Esophagus muscularis mucosa (tissue), 4 donors: ENCODE measurements at regions not wholly inside any gene's neighbourhood (a gene's known extent, or its start where the extent isn't known, plus 50 kb on each side); places are given as distances from the start of the nearest gene placed in this dataset.

Experiments used
- DNase-seq: peaks from one replicate; pipeline ENCODE4 v3.0.0-alpha.2; 2017; ENCODE audit errors: extremely low spot score
- H3K27ac ChIP-seq, 4 donors: fragments of 200-600 bp; sonication (generic); replicated peaks in 1 of 4; 1 replicate in 3 of 4; 2 replicates in 1 of 4; pipeline ENCODE4 v1.5.1; 2016 to 2019; ENCODE audit warnings: mild to moderate bottlenecking in 1 of 4
- H3K27me3 ChIP-seq, 4 donors: fragments of 200-600 bp; sonication (generic); one replicate each; pipeline versions ENCODE4 v1.5.1 to v1.6.0; 2016 to 2019
- H3K36me3 ChIP-seq, 4 donors: fragments of 200-600 bp; sonication (generic); one replicate each; pipeline ENCODE4 v1.5.1; 2016 to 2019
- H3K4me1 ChIP-seq, 4 donors: fragments of 200-600 bp; sonication (generic); one replicate each; pipeline ENCODE4 v1.5.1; 2016 to 2019
- H3K4me3 ChIP-seq, 4 donors: fragments of 200-600 bp; sonication (generic); 1 replicate in 2 of 4; 2 replicates in 2 of 4; pipeline ENCODE4 v1.5.1; 2016 to 2019; ENCODE audit warnings: mild to moderate bottlenecking in 4 of 4, moderate library complexity in 1 of 4
- H3K9me3 ChIP-seq, 4 donors: fragments of 200-600 bp; sonication (generic); 1 replicate in 3 of 4; 2 replicates in 1 of 4; pipeline ENCODE4 v1.5.1; 2016 to 2019
- CTCF ChIP-seq, 3 experiments: fragments of 200-600 bp in 2 of 3; fragments of 450-650 bp in 1 of 3; sonication (generic) in 2 of 3; IDR thresholded peaks; one replicate each; pipeline ENCODE4 v1.5.1; 2017 to 2019; ENCODE audit warnings: antibody characterized with exemption in 3 of 3, mild to moderate bottlenecking in 2 of 3, moderate library complexity in 1 of 3
- EP300 ChIP-seq: sonication (generic); formaldehyde crosslinking; IDR thresholded peaks from one replicate; pipeline ENCODE4 v1.6.1; 2017; ENCODE audit warnings: antibody characterized with exemption
- POLR2A ChIP-seq: fragments of 450-650 bp; IDR thresholded peaks from one replicate; pipeline ENCODE4 v1.6.1; 2017; ENCODE audit warnings: antibody characterized with exemption, moderate library complexity, mild to moderate bottlenecking, low read depth
- POLR2AphosphoS5 ChIP-seq, 2 donors: sonication (generic); formaldehyde crosslinking; IDR thresholded peaks; one replicate each; pipeline ENCODE4 v1.6.1; 2017; ENCODE audit warnings: antibody characterized with exemption in 2 of 2
- WGBS: methylation state at CpG from one replicate; pipeline ENCODE4 v1.1.5; 2018; 5-methylcytosine and 5-hydroxymethylcytosine counted together
- intact Hi-C: fragments of 100-400 bp; cut with DNase I; formaldehyde crosslinking; loops from one replicate; pipeline ENCODE4 v1.15.1; 2023

- Histone ChIP-seq H3K27me3 (no peaks in the 10 kb centered on the region), H3K4me3 (no peak overlapping the region), H3K4me1 (no peaks in the 10 kb centered on the region), H3K36me3 (no peaks in the 10 kb centered on the region), H3K9me3 (no peaks in the 10 kb centered on the region), H3K27ac (no peak overlapping the region)
- DNase-seq: no peak
- TF ChIP-seq POLR2A (no peak), POLR2AphosphoS5 (IDR thresholded peaks at IDR 0.05) (no peak), CTCF (IDR thresholded peaks at IDR 0.05) (no peak), EP300 (no peak)
- WGBS: 42% methylated on average over 2 of the region's 2 CpGs
- intact Hi-C loops: no loop called here
Measured at GRCh38 chr4:101540336-101540735, 193.0 kb upstream of the PPP3CA start.

GRCh38 chr4:101528526-101528925 lies 181.2 kb upstream of the PPP3CA start:
- Histone ChIP-seq H3K4me1 (no peaks in the 10 kb centered on the region), H3K9me3 (no peaks in the 10 kb centered on the region), H3K27ac (no peak overlapping the region), H3K36me3 (no peaks in the 10 kb centered on the region), H3K27me3 (no peaks in the 10 kb centered on the region), H3K4me3 (no peak overlapping the region)
- intact Hi-C loops: no loop called here
- TF ChIP-seq POLR2AphosphoS5 (IDR thresholded peaks at IDR 0.05) (no peak), EP300 (no peak), POLR2A (no peak), CTCF (IDR thresholded peaks at IDR 0.05) (no peak)
- no peak for DNase-seq
- 75% methylated on average over 1 of the region's 1 CpG for WGBS

GRCh38 chr4:101527188-101527587 lies 179.9 kb upstream of the PPP3CA start:
- TF ChIP-seq POLR2AphosphoS5 (IDR thresholded peaks at IDR 0.05) (no peak), EP300 (no peak), POLR2A (no peak), CTCF (IDR thresholded peaks at IDR 0.05) (no peak)
- 60% methylated on average over 2 of the region's 2 CpGs for WGBS
- no peaks in the 10 kb centered on the region for H3K4me1 ChIP-seq
- H3K4me3 ChIP-seq: no peak overlapping the region
- H3K9me3 ChIP-seq: no peaks in the 10 kb centered on the region
- intact Hi-C loops: no loop called here
- no peak overlapping the region for H3K27ac ChIP-seq
- no peaks in the 10 kb centered on the region for H3K36me3 ChIP-seq
- H3K27me3 ChIP-seq: no peaks in the 10 kb centered on the region
- no peak for DNase-seq

- no peaks in the 10 kb centered on the region for H3K36me3 ChIP-seq
- no peaks in the 10 kb centered on the region for H3K27me3 ChIP-seq
- intact Hi-C loops: no loop called here
- TF ChIP-seq POLR2A: no peak
- no peak for TF ChIP-seq CTCF (IDR thresholded peaks at IDR 0.05)
- TF ChIP-seq EP300: no peak
- TF ChIP-seq POLR2AphosphoS5 (IDR thresholded peaks at IDR 0.05): no peak
- H3K4me3 ChIP-seq: no peak overlapping the region
- H3K27ac ChIP-seq: no peak overlapping the region
- no peak for DNase-seq
- no peaks in the 10 kb centered on the region for H3K4me1 ChIP-seq
- H3K9me3 ChIP-seq: no peaks in the 10 kb centered on the region
Measured at GRCh38 chr4:101515566-101515965, 168.2 kb upstream of the PPP3CA start.

GRCh38 chr4:101515099-101515498 lies 167.8 kb upstream of the PPP3CA start:
- Histone ChIP-seq H3K27ac (no peak overlapping the region), H3K9me3 (no peaks in the 10 kb centered on the region), H3K4me3 (no peak overlapping the region), H3K36me3 (no peaks in the 10 kb centered on the region), H3K27me3 (no peaks in the 10 kb centered on the region), H3K4me1 (no peaks in the 10 kb centered on the region)
- 96% methylated on average over 2 of the region's 2 CpGs for WGBS
- intact Hi-C loops: no loop called here
- no peak for DNase-seq
- TF ChIP-seq POLR2AphosphoS5 (IDR thresholded peaks at IDR 0.05) (no peak), CTCF (IDR thresholded peaks at IDR 0.05) (no peak), POLR2A (no peak), EP300 (no peak)
